HTR-8/SVneo (cell line): ENCODE measurements at regions not wholly inside any gene's neighbourhood (a gene's known extent, or its start where the extent isn't known, plus 50 kb on each side); places are given as distances from the start of the nearest gene placed in this dataset.
"Not testable (repeated sequence)": the region's sequence is repeated elsewhere in the genome, so short reads cannot be mapped to it uniquely, and the experiment has no call there.

Experiments
- DNase-seq: peaks from one replicate; pipeline ENCODE4 v3.0.0; 2011; ENCODE audit warnings: low spot score, mixed read lengths; ENCODE audit not compliant: insufficient read length
- FAIRE-seq: peaks from 2 replicates; lab custom pipeline; 2011; peaks lifted over from hg19 to GRCh38; lab: Jason Lieb, UNC

DNA sequence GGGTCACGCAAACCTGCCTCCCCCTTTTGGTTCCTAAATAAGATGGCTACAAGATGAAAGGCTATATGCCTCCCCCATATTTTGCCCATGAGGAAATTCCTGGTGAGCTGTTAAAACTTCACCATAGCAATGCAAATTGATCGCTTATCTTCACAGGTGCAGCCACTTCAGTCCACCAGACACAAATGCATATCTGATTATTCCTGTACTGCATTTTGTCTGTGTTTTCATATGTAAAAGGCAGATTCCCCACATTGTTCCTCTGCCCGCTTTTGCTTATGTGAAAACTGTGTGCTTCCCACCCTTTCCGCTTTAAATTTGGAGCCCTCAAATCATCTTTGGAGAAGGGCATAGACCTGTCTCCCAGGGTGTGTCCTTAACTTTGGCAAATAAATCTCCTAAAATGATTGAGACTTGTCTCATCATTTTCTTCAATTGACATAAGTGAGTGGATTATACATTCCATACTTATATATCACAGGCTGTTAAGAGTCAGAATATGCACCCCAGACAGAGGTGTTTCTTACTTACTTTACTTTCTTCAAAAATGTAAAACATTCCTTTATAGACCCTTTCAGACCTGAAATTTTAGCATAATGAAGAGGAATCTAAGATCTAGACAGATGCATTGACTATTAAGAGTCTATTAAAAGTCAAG lies 116.4 kb downstream of the CASP12 start:
- FAIRE-seq = no peak
- DNase-seq = no peak

DNA sequence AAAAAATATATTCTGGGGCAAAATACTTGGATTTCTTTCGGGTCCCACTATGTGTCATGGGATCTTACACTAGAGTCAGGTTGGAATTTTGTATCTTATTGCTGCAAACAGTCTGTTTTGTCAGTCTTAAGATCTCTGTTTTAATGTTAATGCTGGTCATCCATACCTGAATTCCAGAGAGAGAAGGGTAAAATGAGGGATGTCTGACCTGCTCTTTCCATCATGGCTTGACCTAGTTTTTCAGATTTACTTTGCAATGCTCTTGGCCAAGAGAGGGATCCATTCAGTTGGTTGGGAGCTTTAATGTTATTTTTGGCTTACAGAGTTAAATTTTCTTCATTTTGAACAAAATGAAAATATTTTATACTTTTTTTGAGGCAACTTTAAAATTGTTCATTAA lies 117.2 kb downstream of the CASP12 start:
- FAIRE-seq = no peak
- no peak for DNase-seq

DNA sequence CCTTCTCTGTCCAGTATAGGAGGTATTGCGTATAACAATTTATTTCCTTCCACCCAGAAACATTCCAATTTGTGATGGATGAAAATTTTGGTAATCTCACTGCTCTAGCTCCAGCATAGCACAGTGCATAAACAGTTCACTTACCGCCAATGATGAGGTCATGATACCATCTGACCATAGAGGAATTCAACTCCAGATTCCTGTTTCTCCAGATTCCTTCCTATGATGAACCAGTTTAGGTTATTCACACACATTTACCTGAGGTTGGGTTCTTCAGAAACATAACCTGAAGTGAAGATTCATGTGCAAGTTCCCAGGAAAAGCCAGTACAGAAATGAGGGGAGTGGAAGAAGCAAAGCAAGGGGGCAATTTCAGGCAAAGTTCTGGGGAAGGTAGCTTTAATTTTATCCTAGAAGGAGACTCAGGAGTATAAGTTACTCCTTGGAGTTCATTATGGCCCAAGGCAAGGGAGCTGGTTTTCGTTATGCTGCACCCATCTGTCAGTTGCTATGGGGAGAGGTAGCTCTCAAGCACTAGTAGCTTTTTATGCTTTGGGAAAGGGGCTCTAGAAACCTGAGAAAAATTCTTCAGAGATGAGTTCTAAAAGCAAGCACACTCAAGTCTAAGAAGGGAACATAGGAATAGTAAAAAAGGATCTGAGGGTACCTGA lies 121.6 kb downstream of the CASP12 start:
- DNase-seq (no peak), FAIRE-seq (peak; percentile 80)

DNA sequence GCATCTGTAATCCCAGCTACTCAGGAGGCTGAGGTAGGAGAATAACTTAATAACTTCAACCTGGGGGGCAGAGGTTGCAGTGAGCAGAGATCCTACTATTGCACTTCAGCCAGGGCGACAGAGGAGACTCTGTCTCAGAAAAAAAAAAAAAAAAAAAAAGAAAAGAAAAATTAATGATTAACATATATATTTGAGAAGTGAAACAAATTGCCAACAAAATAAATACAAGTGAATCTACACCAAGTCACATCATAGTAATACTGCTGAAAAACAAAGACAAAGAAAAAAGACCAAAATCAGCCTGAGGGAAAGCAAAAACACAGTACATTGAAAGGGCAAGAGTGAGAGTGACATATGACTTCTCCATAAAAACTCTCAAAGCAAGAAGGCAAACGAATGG lies 123.7 kb downstream of the CASP12 start:
- FAIRE-seq (no peak), DNase-seq (no peak)

DNA sequence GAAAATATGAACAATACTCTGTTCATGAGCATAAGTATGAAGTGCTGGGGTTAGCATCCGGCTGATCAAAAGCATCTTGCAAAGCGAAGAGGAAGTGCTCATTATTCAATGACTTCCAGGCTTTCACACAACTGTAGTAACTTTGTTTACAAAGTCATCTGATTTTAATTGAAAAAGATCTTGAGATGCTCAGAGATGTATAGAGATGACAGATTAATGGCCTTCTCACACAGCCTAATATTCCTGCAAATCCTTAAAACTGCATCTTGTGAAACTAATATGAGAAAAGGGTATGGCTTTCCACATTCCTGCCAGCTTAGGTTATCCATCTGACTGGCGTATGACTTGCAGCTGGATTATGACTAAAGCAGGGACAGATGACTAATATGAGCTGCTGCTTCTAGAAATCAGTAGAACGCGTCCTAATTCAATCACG lies 125.4 kb downstream of the CASP12 start:
- peak; percentile 77 for DNase-seq
- peak; percentile 96 for FAIRE-seq

DNA sequence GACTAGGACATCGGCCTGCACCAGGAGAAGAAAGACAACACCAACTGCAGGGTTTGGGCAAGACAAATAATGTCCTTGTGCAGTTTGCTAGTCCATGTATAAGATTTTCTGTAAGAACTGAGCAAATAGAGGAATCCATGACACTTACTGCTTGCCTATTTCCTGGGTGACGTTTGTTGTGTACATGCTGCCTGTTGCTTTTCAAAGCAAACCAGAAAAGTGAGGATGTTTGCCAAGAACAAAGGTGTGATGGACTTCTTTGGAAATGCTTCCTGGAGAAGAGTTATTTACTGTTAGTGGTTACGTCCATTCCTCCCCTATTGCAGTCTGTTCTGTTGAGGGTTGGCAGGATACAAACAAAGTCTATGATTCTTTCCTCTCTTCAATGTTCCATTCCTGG lies 126.5 kb downstream of the CASP12 start:
- FAIRE-seq (peak; percentile 81), DNase-seq (no peak)

DNA sequence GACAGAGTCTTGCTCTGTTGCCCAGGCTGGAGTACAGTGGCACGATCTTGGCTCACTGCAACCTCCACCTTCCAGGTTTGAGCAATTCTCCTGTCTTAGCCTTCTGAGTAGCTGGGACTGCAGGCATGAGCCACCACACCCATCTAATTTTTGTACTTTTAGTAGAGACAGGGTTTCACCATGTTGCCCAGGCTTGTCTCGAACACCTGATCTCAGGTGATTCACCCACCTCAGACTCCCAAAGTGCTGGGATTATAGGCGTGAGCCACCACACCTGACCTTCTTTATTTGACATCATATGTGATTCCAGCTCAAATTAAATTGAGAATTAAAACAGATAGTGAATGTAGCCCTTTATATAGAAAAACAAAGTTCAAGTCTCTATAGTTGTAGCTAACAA lies 127.2 kb downstream of the CASP12 start:
- FAIRE-seq, DNase-seq: not testable (repeated sequence)

DNA sequence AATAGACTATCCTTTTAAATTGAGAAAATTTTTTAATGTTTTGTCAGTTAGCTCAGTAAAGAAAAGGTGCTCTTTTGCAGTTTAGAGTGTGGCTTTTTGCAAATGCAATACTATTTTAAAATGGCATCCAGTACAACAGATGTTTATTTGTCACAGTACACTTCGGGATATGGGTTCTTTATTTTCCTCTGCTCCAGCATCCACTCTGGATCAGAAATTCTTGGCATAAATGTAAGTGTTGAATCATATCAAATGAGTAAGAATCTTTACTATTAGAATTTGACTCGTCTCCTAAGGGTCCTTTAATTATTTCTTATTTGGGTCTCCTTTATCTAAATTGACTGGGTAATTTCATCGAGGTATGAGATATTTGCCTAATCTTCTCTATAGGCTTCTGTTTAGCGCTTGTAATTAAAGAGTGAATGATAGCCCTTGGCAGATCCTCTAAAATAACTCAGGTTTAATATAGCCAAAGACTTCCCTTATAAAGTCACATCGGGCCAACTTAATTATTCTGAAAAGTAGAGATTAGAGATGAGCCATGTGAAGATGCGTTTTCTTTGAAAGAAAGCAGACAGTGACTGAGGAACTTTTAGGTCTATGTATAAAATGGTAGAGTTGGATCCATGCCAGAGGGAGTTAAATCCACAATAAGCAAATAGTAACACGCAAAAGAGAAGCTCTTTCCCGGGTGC lies 132.7 kb downstream of the CASP12 start:
- no peak for DNase-seq
- no peak for FAIRE-seq

DNA sequence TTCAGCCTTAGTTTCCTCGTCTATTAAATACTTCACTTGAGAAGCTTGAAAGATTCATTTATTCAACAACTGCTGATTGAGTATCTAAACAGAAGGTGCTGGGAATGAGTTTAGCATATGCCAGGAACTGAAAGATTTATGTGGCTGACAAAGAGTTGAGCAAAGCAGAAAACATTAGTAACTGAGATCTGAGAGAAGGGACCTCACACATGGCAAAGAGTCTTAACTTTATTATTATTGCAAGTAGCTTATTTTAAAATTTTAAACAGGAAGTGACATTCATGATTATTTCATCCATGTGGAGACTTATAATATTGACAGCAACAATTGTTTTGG lies 133.6 kb downstream of the CASP12 start:
- FAIRE-seq (no peak), DNase-seq (no peak)

DNA sequence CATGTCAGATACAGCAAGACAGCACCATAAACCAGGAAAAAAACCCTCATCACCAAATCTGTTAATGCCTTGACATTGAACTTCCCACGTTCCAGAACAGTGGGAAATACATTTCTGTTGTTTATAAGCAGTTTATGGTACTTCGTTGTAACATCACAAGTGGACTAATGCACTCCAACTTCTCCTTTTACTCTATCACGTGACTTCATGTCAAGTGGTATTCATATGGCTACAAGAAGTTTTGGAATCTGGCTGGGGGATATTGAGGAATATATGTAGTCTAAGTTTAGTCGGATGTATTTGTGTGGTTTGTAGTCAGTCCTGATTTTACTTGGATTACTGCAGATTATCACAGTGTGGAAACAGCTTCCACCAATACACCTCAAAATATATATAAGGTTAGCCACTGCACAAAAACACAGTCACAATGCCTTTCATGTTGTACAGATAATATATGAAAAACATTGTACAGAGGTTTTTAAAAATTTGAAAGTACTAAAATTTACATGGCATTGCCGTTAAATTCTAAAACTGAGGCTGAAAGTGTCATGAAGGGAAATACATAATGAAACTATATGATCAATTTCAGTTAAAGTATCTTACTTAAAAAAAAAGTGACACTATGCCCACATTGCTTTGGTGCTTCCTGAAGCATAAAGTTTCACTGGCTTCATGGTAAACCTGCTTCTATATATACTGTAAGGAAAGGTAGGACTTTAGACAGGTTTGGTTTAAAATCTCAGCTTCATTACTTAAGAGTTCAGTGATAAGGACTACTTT lies 134.1 kb downstream of the CASP12 start:
- FAIRE-seq (peak; percentile 74), DNase-seq (no peak)

DNA sequence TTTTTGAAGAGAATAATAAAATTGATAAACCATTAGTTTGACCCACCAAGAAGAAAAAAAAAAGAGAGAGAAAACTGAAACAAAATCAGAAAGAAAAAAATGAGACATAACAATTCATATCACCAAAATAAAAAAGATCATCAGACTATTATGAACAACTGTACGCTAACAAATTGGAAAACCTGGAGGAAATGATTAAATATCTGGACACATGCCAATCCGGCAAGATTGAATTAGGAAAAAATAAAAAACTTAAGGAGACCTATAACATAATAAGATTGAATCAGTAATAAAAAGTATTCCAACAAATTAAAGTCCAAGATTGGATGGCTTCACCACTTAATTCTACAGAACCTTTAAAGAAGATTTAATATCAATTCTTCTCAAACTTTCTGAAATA lies 136.7 kb downstream of the CASP12 start:
- FAIRE-seq (no peak), DNase-seq (no peak)

DNA sequence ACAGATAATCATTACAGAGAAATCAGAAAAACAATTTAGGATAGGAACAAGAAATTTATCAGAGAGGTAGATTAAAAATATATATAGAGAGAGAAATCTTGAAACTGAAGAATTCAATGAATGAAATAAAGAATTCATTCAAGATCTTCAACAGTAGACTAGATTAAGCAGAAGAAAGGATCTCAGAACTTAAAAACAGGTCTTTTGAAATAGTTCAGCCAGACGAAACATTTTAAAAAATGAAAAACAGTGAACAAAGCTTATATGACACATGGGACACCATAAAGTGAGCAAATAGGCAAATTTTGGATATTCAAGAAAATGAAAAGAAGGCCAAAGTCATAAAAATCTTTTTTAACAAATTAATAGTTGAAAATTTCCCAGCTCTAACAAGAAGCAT lies 138.8 kb downstream of the CASP12 start:
- FAIRE-seq (no peak), DNase-seq (no peak)

DNA sequence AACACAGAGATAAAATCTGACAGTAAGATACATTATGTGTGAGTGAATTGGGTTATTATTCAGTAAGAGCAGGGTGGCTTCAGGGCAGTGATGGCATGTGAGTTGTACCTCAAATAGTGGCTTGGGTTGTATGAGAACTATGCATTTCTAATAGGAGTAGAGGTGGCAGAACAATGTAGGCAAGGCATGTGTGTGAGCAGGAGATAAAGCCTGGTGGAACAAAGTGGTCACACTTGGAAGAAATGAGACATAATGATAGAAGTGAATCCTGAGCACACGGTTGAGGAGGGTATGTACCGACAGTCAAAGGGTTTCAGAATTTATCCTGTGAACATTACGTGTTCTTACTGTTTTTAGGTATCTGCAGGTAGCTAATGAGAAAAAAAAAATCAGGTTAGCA lies 159.3 kb downstream of the CASP12 start:
- peak; percentile 55 for FAIRE-seq

DNA sequence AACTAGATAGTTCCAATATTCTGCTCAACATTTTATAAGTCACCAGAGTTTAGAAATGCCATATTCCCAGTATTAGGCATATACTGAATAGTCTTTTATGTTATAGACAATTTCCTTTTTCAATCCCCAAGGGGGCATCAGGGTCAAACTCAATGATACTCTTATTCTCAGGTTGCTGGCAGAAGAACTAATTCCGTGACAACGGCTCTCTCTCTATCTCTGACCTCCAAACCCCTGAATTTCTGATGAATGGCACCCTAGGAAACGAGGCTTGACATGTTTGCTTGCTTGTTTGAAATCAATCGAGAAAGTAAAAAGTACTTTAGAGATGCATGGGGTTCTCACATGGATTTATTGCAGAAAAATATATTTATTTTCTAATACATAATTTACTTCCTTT lies 160.1 kb downstream of the CASP12 start:
- DNase-seq = no peak
- FAIRE-seq = no peak

More for the DNA sequence above, 159.3 kb downstream of the CASP12 start:
- DNase-seq = no peak

DNA sequence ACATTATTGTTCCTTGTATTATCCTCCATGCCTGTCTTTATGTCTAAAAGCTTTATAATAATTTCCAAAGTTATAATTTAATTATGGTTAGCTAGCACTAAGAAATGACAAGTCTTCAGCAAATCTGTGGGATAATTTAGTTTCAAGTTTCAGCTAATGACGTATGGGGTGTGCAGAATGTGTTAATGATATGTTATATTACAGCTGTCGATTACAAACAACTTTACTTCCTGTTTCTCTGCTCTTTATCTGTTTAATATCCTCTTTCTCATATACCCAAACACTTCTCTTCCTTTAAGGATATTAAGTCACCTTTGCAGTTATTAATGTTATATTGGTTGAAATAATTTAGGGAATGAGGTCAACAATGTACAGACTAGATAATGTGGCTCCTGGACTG lies 161.8 kb downstream of the CASP12 start:
- FAIRE-seq (no peak), DNase-seq (no peak)

DNA sequence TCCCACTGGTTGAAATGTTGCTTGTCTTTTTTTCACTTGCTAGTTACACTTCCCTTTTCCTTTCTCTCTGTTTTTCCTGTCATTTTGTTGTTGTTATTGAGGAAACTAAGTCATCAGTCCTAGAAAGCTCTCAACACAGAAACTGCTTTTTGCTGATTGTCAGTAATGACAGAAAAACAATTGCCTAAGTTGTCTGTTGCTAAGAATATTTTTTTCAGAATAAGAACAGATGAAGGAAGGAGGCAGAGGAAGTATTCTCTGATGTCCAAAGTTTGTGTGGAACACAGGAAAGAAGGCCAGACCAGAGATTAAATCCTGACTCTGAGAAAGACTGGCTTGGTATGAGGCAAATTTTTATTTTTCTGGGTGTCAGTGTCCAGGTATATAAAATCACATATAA lies 163.3 kb downstream of the CASP12 start:
- FAIRE-seq (no peak), DNase-seq (no peak)

DNA sequence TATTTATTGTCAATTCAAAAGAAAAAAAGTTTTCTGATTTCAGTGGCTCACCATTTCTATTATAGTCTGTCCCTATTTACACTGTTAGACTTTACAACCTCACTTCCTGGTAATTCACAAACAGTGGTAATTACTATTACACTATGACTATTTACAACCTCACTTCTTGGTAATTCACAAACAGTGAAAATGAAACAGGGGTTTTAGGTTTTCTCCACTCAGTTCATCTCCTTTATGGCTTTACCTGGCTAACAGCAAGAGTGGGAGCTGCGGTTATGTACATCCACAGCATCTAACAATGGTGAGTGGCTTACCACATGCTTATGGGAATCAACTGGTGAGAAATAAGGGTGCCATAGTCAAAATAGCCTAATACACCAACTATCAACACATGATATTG lies 166.4 kb downstream of the CASP12 start:
- FAIRE-seq (no peak), DNase-seq (no peak)

DNA sequence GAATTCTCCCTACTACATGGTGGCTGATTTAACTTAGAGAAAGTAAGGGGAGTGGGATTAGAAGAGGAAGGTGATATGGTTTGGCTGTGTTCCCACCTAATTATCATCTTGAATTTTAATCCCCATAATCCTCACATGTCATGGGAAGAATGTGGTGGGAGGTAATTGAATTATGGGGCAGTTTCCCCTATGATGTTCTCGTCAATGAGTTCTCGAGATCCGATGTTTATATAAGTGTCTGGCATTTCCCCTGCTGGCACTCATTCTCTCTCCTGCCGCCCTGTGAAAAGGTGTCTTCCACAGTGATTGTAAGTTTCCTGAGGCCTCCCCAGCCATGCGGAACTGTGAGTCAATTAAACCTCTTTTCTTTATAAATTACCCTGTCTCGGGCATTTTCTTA lies 169.3 kb downstream of the CASP12 start:
- DNase-seq (no peak), FAIRE-seq (no peak)

DNA sequence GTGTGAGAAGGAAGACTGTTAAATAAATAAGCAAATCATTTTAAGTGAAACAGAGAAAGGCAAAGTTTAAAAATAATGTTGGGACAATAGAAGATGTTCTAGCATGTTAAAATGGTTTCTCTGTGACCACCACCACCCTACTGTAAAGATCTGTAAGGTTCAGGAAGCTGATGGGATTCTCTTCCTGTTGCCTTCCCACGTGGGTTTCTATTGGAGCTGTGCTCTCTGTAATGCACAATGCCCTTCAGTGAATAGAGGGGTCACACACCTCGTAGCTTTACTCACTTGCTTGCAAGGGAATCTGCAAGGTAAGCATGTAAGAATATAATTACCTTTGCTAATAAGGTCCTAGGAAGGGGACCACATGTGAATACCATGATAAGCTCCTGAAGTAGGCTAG lies 170.5 kb downstream of the CASP12 start:
- no peak for DNase-seq
- peak; percentile 57 for FAIRE-seq

DNA sequence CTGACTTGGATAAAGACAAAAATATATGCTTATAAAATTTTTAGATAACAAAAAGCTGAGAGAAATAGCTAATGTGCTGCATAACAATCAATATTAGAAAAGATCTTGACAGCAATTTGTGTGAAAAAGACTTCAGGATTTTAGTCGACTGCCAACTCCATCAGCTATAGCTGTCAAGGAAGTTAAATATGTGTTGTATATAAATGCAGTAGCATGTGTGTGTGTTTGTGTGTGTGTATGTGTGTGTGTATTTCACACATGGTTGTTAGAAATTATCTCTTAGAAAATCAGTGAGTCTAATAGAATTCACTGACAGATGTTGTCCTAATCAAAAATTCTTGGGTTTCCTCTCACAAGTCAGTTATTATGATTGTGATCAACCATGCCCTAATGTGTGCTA lies 171.2 kb downstream of the CASP12 start:
- DNase-seq (no peak), FAIRE-seq (no peak)
